GM19372 (cell line): ENCODE measurements at regions not wholly inside any gene's neighbourhood (a gene's known extent, or its start where the extent isn't known, plus 50 kb on each side); places are given as distances from the start of the nearest gene placed in this dataset.

Experiments
- ATAC-seq: cut with Tn5 transposase; IDR thresholded peaks from one replicate; pipeline ENCODE4 v1.9.1; 2021; ENCODE audit warnings: mild to moderate bottlenecking, low read depth, moderate library complexity; ENCODE audit not compliant: unreplicated experiment

DNA sequence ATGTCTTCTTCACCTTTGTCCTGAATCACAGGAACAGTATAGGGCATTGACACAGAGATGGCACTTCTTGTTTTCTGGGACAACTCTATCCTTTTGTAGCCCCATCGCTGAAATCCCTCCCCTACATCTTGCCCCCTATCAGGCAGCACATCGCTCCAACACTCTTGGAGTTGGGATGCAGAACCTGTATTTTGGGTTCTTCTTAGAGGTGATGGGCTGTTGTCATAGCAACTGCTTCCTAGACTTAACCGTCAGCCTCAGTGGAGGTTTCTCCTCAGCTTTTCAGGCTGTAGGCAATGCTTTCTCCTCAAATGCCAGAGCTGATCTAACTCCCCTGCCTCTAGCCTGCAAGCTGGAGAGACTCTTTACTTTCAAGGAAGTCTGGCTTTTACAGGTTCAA, 99.9 kb upstream of the SPRED2 start:
- ATAC-seq, result no peak

DNA sequence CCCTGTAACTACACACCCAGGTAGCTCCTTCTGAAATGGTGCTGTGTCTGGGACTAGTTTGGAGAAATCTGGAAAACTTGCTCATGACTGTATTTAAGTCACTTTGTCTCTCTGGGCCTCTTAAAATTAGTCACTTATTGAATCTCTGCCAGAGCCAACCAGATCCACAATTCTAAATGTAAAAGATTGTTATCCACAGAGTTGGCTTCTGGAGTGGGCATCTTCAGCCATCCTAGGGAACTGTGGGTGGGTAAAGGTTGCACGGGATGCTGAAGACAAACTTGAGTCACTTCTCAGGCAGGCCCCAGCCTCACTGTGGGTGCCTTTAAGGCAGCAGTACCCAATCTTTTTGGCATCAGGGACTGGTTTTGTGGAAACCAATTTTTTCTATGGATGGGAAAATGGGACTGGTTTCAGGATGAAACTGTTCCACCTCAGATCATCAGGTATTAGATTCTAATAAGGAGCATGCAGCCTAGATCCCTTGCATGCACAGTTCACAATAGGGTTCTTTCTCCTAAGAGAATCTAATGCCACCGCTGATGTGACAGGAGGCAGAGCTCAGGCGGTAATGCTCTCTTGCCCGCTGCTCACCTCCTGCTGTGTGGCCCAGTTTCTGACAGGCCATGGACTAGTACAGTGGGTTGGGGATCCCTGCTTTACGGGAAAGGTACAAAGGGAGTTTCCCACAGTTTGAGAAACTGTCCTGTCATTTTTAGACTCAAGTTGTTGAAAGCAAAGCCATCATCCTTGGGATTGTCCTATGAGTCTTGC, 98.3 kb upstream of the SPRED2 start:
- no peak for ATAC-seq

DNA sequence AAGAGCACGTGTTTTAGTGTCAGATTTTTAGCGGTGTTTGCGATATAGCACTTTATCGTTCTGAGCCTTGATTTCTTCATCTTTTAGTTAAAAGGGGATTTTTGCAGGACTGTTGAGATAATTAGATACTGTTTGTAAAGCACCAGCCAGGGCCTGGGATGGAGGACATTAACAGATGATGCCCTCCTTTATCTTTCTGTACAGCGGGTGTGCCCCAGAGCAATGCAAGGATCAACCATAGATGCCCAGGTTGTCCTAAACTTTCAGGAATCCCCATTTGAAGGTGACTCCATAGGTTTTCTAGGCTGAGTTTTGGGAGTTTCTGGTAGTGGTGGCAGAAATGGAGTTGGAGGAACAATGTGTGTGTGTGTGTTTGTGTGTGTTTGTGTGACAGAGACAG, 97.0 kb upstream of the SPRED2 start:
- no peak for ATAC-seq

DNA sequence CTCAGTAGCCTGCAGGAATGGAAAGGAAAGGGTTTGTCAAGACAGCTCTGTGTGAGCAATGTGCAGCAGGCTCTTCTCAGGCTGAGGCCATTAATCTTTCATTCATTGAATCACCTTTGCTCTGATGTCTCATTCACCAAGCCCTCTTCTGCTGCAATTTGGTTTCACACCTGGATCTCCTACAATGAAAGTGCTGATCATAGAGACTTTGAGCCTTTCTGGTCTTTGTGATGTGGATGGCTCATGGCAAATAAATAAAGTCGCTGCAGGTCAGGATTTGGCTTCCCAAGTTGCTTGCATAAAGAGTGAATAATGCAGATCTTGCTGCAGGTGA, 95.8 kb upstream of the SPRED2 start:
- ATAC-seq, result no peak

DNA sequence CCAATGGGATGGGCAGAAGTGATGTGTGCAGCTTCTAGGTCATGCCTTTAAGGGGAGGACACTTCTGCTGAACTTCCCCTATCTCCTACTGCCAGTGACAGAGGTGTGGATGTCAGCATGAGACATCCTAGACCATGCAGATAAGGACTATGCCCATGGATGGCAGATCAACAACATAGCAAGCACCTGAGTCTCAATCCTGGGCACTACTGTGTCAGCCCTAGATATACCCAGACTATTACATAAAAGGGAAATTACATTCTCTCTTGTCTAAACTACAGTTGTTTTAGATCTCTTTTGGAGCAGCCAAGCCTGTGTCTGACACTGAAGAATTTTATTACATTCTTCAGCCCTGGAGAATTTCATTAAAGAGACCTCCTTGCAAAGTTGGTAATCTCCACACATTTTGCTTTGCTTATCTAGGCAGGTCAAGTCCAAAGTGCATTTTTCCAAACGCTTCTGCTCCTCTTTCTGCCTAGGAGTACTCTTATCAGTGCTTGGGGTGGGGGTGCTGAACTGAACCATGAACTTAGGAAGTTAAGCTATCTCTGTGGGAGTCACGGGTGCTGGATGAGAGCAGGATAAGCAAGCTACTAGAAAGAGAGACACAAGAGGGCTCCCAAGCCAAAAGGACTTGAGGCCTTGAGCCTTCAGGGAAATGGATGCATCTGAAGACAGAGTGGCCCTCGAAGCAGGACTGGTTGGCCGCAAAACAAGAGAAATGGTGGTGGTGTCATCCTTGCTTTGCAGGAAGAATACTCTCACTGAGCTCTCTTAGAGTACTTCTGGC, 95.2 kb upstream of the SPRED2 start:
- ATAC-seq, result no peak

DNA sequence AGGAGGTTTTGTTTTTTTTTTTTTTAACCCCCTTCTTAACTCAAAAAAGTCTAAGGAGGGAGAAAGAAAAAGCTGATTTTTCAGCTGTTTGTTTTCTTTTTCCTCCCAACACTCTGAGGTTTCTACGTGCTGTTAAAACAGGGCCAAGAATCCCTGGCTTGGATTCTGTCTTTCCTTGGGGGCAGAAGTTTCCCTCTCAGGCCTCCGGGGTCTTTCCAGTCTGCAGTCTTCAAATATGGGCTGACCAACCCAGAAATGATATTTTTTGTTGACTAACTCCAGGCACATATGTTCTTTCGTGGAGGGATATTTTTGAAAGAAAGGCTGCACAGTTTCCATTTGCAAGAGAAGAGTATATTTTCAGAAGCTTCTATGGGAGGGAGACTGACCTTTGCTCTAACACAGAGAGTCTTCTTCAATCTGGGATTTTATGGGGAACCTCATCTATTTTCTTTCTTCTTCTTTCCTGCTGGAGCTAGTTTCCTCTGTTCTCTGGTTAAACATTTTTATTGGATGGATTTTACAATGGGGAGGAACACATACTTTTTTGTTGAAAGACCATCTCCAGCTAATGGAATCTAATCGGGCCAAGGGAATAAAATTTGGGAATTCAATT, 93.3 kb upstream of the SPRED2 start:
- ATAC-seq, result no peak

DNA sequence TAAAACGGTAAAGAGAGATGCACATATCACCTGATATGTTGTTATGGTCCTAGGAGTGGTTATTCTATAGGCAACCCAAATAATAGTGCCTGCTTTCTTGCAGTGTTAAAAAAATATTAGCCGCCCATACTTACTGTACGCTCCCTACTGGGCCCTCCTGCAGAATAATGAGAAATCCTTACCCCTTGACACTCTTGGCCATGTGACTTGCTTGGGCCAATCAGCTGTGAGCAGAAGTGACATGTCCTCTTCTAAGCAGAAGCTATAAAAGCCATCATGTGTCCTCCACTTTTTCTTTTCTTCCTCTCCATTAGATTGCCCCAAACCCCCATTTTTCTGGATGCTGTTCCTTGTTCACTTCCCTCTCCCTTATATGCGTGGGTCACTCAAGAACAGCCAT, 90.5 kb upstream of the SPRED2 start:
- ATAC-seq, result no peak

DNA sequence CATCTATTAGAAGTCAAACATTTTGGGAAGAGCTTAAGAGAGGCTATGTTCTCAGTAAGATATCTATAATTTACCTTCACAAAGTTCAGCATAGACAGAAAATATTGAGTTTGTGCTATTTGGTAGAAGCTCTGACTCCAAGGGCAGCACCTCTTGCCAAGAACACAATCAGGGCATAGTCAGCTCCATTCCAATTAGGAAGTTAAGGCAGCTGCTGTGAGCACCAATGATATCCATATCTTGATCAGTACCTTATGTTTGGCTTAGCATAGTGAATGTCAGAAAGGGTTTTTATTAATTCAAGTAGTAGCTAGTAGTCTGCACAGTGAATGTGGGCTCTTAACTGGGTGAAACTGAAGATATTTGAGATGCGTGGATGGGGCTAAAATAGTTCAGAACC, 86.4 kb upstream of the SPRED2 start:
- no peak for ATAC-seq

DNA sequence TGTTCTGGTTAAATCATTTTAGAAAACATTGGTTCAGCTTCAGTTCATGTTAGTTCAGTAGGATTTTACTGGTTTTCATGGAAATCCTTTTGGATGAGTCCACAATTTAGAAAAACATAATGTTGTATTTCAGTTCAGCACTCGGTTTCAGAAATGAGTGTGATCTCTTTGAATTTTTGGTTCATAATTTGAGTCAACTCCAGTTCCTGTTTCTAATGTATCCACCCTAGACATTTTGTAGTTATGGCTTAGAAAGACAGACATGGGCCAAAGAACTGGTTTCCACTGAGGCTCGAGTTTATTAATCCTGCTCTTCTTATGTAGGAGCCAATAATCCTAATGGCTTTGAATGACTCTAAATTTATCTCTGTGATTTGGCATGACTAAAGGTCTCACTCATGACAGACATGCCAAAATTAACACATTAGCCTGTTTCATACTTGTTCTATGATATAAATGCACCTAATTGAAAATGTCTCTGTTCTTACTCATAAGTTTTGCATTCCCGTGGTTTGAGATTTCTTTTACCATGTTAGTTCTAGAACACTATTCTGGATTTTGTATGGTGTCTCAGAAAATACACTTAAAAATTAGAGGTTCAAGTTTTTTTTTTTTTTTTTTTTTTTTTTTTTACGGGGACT, 82.3 kb upstream of the SPRED2 start:
- ATAC-seq, result no peak

DNA sequence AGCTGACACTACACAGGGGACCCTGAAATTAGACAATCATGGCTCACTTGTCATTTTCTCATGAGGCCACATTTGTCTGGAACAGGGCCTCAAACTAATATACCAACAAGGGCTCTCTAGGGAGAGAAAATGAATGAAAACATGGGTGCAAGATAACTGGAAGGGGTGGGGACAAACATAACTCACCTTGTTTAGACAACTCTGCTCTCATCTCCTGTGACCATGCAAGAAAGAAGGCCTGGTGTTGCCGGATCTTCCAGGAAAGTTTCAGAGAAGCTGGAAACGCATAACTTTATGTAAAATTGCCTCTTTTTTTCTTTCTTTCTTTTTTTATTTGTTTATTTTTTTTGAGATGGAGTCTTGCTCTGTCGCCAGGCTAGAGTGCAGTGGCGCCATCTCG, 80.4 kb upstream of the SPRED2 start:
- ATAC-seq, result no peak

DNA sequence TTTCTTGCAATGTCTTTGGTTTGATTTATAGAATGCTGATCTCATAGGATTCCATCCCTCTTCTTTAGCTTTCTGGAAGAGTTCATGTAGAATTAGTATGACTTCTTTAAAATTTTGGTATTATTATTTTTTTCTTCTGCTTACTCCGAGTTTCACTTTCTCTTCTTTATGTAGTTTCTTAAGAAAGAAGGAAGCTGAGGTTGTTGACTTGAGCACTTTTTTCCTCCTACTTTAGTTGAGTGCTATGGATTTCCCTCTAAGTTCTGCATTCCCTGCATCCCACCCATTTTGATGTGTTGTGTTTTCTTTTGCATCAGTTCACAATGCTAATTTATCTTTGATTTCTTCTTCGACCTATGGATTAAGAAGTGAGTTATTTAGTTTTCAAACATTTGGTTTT, 78.9 kb upstream of the SPRED2 start:
- ATAC-seq, result no peak

DNA sequence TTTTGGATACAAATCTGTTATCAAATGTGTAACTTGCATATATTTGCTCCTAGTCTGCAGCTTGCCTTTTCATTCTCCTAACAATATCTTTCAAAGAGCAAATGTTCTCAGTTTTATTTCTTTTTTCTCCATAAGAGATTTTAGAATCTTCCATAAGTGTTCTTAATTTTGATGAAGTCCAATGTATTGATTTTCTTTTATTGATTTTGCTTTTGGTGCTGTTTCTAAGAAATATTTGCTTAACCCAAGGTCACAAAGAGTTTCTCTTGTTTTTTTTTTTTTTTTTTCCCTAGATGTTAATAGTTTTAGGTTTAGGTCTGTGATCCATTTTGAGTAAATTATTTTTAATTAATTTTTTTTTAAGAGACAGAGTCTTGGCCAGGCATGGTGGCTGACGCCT, 75.8 kb upstream of the SPRED2 start:
- ATAC-seq, result no peak

DNA sequence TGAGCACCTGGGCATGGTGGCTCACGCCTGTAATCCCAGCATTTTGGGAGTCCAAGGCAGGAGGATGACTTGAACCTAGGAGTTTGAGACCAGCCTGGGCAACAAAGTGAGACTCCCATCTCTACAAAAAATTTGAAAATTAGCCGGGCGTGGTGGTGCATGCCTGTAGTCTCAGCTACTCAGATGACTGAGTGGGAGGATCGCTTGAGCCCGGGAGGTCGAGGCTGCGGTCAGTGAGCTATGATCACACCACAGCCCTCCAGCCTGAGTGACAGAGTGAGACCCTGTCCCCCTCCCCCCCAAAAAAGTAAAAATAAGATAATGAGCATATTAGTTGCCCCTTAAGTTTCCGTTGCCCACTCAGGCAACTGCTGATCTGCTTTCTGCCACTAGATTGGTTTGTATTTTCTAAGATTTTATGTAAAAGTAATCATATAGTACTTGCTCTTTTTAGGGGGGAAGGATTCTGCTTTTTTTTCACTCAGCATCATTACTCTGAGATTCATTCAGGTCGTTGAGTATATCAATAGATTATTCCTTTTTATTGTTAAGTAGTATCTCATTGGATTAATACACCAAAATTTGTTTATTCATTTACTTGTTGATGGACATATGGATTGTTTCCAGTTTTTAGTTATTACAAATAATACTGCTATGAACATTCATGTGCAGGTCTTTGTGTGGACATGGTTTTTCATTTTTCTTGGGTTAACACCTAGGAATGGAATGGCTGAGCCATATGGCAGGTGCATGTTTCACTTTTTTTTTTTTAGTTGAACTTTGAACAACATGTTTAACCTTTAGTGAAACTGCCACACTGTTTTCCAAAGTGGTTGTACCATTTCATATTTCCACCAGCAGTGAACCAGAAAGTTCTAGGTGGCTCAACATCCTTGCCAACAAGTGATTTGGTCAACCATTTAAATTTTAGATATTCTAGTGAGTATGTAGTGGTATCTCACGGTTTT, 75.0 kb upstream of the SPRED2 start:
- ATAC-seq, result no peak

DNA sequence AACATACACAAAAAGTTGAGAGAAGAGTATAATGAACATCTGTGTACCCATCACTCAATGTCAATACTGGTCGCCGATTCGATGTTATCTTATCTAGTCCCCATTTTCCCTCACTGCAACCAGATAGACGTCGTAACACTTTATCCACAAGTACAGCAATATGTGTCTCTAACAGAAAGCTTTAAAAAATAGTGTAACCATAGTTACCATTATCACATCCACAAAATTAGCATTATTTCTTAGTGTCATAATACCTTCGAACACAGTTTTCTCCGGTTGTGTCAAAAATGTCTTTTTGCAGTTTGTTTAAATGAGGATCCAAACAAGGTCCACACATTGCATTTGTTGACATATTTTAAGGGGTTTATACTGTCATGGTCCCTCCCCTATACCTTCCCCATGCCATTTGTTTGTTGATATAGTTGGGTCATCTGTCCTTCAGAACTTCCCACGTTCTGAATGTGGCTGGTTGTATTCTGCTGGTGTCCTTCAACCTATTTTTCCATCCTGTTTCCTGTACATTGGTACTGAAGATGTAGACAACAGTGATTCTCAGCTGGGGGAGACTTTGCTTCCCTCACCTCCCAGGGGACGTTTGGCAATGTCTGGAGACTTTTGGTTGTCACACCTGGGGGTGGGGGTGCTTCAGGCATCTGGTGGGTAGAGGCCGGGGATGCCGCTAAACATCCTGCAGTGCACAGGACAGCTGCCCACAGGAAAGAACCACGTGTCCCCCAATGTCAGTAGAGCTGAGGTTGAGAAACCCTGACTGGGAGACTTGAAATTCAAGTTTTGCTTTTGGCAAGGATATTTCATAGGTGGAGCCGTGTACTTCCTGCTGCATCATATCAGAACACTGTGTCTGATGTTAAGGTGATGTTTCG, 72.7 kb upstream of the SPRED2 start:
- ATAC-seq, result no peak

DNA sequence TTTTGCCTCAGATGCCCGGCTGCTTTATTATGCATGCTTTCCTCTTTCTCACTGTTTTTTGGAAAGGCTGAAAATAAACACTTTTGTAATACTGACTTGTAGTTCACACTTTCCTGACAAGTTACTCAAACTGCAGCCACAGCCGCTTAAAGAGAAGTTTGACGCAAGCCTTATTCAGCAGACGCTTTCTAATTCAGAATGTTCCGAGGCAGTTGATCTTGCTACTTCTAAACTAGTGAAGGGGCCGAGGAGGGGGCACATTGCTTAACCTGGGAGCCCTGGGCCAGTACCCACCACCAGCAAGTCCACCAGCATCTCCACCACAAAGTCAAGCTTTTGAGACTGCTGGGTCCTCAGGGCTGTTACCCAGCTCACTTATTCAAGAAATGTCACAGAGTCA, 71.8 kb upstream of the SPRED2 start:
- ATAC-seq, result no peak

DNA sequence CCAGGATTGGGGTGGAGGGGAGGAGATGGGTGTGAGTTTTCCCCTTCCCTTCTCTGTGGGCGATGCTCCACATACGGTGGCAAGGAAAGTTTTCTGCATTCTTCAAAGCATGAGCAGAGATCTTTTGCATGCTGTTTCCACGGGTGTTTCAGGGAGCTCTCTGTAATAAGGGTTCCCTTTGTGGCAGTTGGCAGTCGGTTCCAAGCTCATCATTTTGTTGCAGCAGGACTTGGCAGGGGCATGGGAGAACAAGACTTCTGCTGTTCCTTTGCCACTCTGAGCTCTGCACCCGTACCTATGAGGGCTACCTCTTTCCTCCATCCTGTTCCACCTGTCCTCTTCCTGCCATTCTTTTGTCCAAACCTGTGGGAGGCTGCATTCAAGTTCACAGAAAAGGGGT, 71.3 kb upstream of the SPRED2 start:
- ATAC-seq, result no peak

DNA sequence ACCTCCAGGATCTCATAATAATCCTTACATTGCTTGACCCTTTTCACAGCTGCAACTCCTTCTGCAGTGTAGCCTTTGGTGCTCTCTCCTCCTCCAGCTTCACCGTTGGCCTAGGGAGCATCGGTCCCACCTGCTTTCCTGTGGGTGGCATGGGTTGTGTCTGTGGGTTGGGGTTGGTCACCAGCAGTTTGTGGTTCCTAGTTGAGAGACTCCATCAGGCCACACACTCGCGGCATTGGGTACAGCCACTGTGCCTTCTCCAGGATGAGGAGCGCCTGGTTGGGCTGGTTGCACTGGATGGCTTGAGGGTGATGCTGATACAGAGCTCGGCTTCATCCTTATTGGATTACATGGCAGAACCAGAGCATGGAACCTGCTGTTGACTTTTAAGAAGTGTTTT, 69.4 kb upstream of the SPRED2 start:
- ATAC-seq, result no peak

DNA sequence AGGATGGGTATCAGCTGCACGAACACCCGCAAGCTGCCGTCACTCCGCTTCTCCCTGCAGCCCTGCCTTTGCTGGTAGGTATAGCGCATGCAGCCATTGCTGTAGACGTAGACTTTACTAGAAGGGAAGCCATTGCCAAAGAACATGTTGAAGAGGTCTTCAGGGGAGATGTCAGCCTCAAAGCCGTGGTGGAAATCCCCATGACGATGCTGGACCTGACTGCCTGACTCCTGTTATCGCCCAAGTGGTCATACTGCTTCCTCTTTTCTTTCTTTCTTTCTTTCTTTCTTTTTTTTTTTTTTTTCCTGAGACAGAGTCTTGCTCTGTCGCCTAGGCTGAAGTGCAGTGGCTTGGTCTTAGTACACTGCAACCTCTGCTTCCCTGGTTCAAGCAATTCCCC, 68.7 kb upstream of the SPRED2 start:
- peak; percentile 63 for ATAC-seq

DNA sequence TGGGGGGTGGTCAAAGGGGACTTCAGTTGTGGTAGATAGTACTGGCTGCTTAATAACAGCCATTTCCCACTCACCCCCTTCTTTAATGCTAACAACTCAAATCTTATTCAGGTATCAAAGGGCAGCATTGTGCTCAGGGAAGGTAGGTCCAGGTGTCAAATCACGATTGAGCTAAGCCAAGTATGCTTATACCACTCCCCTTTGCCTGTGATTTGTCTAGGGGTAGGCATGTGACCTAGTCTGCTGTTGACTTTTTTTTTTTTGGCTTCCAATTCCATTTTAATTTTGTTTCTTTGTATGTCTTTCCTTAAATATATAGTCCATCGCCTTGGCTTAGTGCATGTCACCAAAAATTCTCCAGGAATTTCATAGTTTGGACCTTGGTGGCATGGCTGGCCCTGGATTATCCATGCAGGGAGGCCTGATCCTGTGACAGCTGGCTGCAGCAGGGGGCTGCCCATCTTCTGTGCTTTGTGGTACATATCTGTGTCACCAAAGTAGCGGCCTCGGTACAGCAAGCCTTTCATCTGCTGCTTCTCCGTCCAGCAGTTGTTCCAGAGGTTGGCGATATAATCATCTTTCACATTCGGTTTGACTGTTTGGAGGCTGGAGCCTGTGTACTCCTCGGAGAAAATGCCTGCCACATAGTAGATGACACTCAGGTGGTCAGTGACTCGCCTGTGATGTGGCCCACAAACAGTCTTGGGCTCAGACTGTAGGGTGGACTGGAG, 68.1 kb upstream of the SPRED2 start:
- peak; percentile 37 for ATAC-seq
